Lower leg skin (tissue), 3 donors: ENCODE measurements at regions not wholly inside any gene's neighbourhood (a gene's known extent, or its start where the extent isn't known, plus 50 kb on each side); places are given as distances from the start of the nearest gene placed in this dataset.

ENCODE experiments used
- POLR2A ChIP-seq, 2 donors: fragments of 450-650 bp; IDR thresholded peaks; one replicate each; pipeline ENCODE4 v1.6.1; 2016 to 2017; ENCODE audit warnings: antibody characterized with exemption in 2 of 2, mild to moderate bottlenecking in 1 of 2, moderate library complexity in 1 of 2
- TF ChIP-seq, protein P1 (sequence below), 3 donors: fragments of 450-650 bp; IDR thresholded peaks; one replicate each; pipeline ENCODE4 v1.5.1; 2016; ENCODE audit warnings: antibody characterized with exemption in 3 of 3, mild to moderate bottlenecking in 3 of 3, moderate library complexity in 2 of 3

DNA sequence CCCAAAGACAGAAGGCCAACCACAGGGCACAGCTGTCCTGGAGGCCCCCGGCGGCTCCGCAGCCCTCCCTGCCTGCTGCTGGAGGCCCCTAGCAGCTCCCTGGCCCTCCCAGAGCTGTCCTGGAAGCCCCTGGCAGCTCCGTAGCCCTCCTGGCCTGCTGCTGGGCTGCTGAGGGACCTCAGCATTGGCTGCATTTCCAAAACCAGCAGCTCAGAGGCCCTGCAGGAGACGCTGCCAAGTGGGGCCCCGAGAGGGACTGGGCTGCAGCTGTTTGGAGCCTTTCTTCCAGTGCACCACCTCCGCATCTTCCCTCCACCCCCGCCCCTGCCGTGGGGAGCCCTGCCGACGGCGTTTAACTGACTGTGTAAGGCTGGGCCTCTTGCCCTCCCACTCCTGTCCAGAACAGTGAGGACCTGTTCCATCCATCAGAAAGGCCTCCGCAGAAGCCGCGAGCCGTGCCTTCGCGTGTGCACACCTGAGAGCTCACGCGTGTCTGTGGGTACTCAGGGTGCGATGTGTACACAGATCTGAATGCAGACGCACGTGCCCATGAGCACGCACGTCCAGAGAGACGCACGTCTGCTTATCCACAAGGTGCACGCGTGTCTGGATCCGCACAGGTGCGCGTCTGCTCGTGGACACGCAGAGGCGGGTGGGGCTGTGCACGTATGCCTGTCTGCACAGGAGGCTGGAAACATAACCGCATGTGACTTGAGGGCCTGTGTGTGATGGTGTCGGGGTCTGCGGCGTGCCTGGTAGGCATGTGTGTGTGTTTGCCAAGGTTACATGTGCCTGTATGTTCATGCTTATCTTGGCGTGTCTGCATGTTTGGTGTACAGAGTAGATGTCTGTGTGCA, 57.0 kb upstream of the FBRSL1 start:
- TF ChIP-seq, protein P1, sequence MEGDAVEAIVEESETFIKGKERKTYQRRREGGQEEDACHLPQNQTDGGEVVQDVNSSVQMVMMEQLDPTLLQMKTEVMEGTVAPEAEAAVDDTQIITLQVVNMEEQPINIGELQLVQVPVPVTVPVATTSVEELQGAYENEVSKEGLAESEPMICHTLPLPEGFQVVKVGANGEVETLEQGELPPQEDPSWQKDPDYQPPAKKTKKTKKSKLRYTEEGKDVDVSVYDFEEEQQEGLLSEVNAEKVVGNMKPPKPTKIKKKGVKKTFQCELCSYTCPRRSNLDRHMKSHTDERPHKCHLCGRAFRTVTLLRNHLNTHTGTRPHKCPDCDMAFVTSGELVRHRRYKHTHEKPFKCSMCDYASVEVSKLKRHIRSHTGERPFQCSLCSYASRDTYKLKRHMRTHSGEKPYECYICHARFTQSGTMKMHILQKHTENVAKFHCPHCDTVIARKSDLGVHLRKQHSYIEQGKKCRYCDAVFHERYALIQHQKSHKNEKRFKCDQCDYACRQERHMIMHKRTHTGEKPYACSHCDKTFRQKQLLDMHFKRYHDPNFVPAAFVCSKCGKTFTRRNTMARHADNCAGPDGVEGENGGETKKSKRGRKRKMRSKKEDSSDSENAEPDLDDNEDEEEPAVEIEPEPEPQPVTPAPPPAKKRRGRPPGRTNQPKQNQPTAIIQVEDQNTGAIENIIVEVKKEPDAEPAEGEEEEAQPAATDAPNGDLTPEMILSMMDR (IDR thresholded peaks at IDR 0.05) = no peak
- no peak for TF ChIP-seq POLR2A (IDR thresholded peaks at IDR 0.05)
